H9 (cell line): ENCODE measurements at regions not wholly inside any gene's neighbourhood (a gene's known extent, or its start where the extent isn't known, plus 50 kb on each side); places are given as distances from the start of the nearest gene placed in this dataset.
A peak's percentile ranks its signal among the peaks of the same experiment; 100 is the strongest.

Source experiments
- DNase-seq: peaks from one replicate; pipeline ENCODE4 v3.0.0-alpha.2; 2017
- H2AFZ ChIP-seq: one replicate; pipeline ENCODE4 v1.6.1; 2013; ENCODE audit warnings: mild to moderate bottlenecking, low read length, control low read depth, moderate library complexity
- H2AK5ac ChIP-seq: 2 replicates; pipeline ENCODE4 v1.6.1; 2013; ENCODE audit warnings: low read length, control low read depth, mixed read lengths; ENCODE audit not compliant: insufficient read length
- H2BK120ac ChIP-seq: one replicate; pipeline ENCODE4 v1.6.1; 2013; ENCODE audit warnings: low read depth, mild to moderate bottlenecking, low read length, control low read depth, inconsistent platforms; ENCODE audit not compliant: poor library complexity, severe bottlenecking
- H2BK12ac ChIP-seq: 2 replicates; pipeline ENCODE4 v1.6.1; 2013; ENCODE audit warnings: low read length, control low read depth, mixed read lengths, low read depth; ENCODE audit not compliant: insufficient read length
- H2BK15ac ChIP-seq: 2 replicates; pipeline ENCODE4 v1.6.1; 2013; ENCODE audit warnings: low read depth, low read length, control low read depth
- H2BK20ac ChIP-seq: one replicate; pipeline ENCODE4 v1.6.1; 2013; ENCODE audit warnings: low read depth, mild to moderate bottlenecking, low read length, control low read depth, inconsistent platforms; ENCODE audit not compliant: poor library complexity, severe bottlenecking
- H2BK5ac ChIP-seq: 2 replicates; pipeline ENCODE4 v1.6.1; 2013; ENCODE audit warnings: low read length, control low read depth, mixed read lengths; ENCODE audit not compliant: insufficient read length
- H3K14ac ChIP-seq: 2 replicates; pipeline ENCODE4 v1.6.1; 2013; ENCODE audit warnings: low read length, control low read depth; ENCODE audit not compliant: insufficient read depth
- H3K18ac ChIP-seq: 2 replicates; pipeline ENCODE4 v1.6.1; 2013; ENCODE audit warnings: low read depth, mild to moderate bottlenecking, mixed read lengths, low read length, control low read depth; ENCODE audit not compliant: insufficient read length
- H3K23ac ChIP-seq: 2 replicates; pipeline ENCODE4 v1.6.1; 2013; ENCODE audit warnings: low read length, control low read depth, mixed read lengths, low read depth; ENCODE audit not compliant: insufficient read length
- H3K23me2 ChIP-seq: 2 replicates; pipeline ENCODE4 v1.6.1; 2013; ENCODE audit warnings: low read depth, mild to moderate bottlenecking, mixed read lengths, low read length, control low read depth; ENCODE audit not compliant: insufficient read length, poor library complexity, severe bottlenecking
- H3K27ac ChIP-seq: 2 replicates; pipeline ENCODE4 v1.5.1; 2013; ENCODE audit warnings: low read length, control low read depth, mixed read lengths, low read depth; ENCODE audit not compliant: insufficient read length
- H3K27me3 ChIP-seq: 2 replicates; pipeline ENCODE4 v1.6.1; 2013; ENCODE audit warnings: low read length, control low read depth, inconsistent platforms; ENCODE audit not compliant: insufficient read depth
- H3K4ac ChIP-seq: 2 replicates; pipeline ENCODE4 v1.6.1; 2013; ENCODE audit warnings: low read depth, mild to moderate bottlenecking, control low read depth, inconsistent platforms, low read length, moderate library complexity
- H3K4me1 ChIP-seq: 2 replicates; pipeline ENCODE4 v1.6.1; 2013; ENCODE audit warnings: low read length, control low read depth, inconsistent platforms; ENCODE audit not compliant: insufficient read depth
- H3K4me2 ChIP-seq: 2 replicates; pipeline ENCODE4 v1.6.1; 2013; ENCODE audit warnings: low read length, control low read depth, mixed read lengths; ENCODE audit not compliant: insufficient read length, insufficient read depth
- H3K56ac ChIP-seq: 2 replicates; pipeline ENCODE4 v1.6.1; 2013; ENCODE audit warnings: low read depth, mild to moderate bottlenecking, mixed read lengths, low read length, control low read depth; ENCODE audit not compliant: insufficient read length
- H3K79me1 ChIP-seq: 2 replicates; pipeline ENCODE4 v1.6.1; 2013; ENCODE audit warnings: low read depth, mild to moderate bottlenecking, moderate library complexity, low read length, control low read depth, inconsistent platforms; ENCODE audit not compliant: insufficient read depth, poor library complexity, severe bottlenecking
- H3K79me2 ChIP-seq: 2 replicates; pipeline ENCODE4 v1.6.1; 2013; ENCODE audit warnings: low read length, control low read depth, inconsistent platforms; ENCODE audit not compliant: insufficient read depth
- H3K9ac ChIP-seq: 2 replicates; pipeline ENCODE4 v1.6.1; 2013; ENCODE audit warnings: low read length, control low read depth, mixed read lengths; ENCODE audit not compliant: insufficient read length; ENCODE audit errors: extremely low read depth
- H3K9me3 ChIP-seq: one replicate; pipeline ENCODE4 v1.6.1; 2013; ENCODE audit warnings: low read depth, low read length, inconsistent platforms; ENCODE audit not compliant: control insufficient read depth
- H3T11ph ChIP-seq: one replicate; pipeline ENCODE4 v1.6.1; 2013; ENCODE audit warnings: mild to moderate bottlenecking, low read length, control low read depth, inconsistent platforms
- H4K20me1 ChIP-seq: one replicate; pipeline ENCODE4 v1.6.1; 2013; ENCODE audit not compliant: control insufficient read depth, insufficient read length, insufficient read depth
- H4K5ac ChIP-seq: 2 replicates; pipeline ENCODE4 v1.6.1; 2013; ENCODE audit warnings: low read depth, mild to moderate bottlenecking, mixed read lengths, low read length, control low read depth; ENCODE audit not compliant: insufficient read length
- H4K8ac ChIP-seq: replicated peaks from 2 replicates; pipeline ENCODE4 v1.6.1; 2013; ENCODE audit warnings: low read length, control low read depth, mixed read lengths, low read depth; ENCODE audit not compliant: insufficient read length
- H4K91ac ChIP-seq: 2 replicates; pipeline ENCODE4 v1.6.1; 2013; ENCODE audit warnings: low read depth, mild to moderate bottlenecking, moderate library complexity, mixed read lengths, low read length, control low read depth; ENCODE audit not compliant: insufficient read length
- H3K27ac Mint-ChIP-seq, 3 experiments: 2 replicates in 2 of 3; 3 replicates in 1 of 3; pipeline ENCODE4 v1.8.0; 2020 to 2021; ENCODE audit warnings: mixed read lengths in 3 of 3, mild to moderate bottlenecking in 1 of 3, moderate library complexity in 1 of 3
- H3K27me3 Mint-ChIP-seq: 2 replicates; pipeline ENCODE4 v1.8.0; 2021; ENCODE audit warnings: low read depth, mild to moderate bottlenecking, moderate library complexity, mixed read lengths
- H3K36me3 Mint-ChIP-seq, 3 experiments: 2 replicates in 2 of 3; 3 replicates in 1 of 3; pipeline ENCODE4 v1.8.0; 2020 to 2021; ENCODE audit warnings: low read depth in 3 of 3, mixed read lengths in 3 of 3; ENCODE audit not compliant: insufficient read depth in 1 of 3
- H3K4me1 Mint-ChIP-seq, 2 experiments: 2 replicates each; pipeline ENCODE4 v1.8.0; 2020; ENCODE audit warnings: mixed read lengths in 2 of 2
- H3K4me3 Mint-ChIP-seq, 2 experiments: 2 replicates in 1 of 2; 3 replicates in 1 of 2; pipeline ENCODE4 v1.8.0; 2020 to 2021; ENCODE audit warnings: mild to moderate bottlenecking in 2 of 2, mixed read lengths in 2 of 2, moderate library complexity in 1 of 2
- H3K9me3 Mint-ChIP-seq, 2 experiments: 2 replicates in 1 of 2; 3 replicates in 1 of 2; pipeline ENCODE4 v1.8.0; 2020; ENCODE audit warnings: mild to moderate bottlenecking in 2 of 2, mixed read lengths in 2 of 2, moderate library complexity in 1 of 2
- WGBS: extraction: QIAGEN DNeasy Blood & Tissue Kit; methylation state at CpG from one replicate; pipeline ENCODE4 v1.1.7; 2013; ENCODE audit warnings: missing lambda C conversion rate, low lambda C conversion rate, mixed read lengths; ENCODE audit not compliant: insufficient read length; ENCODE audit errors: extremely low coverage; 5-methylcytosine and 5-hydroxymethylcytosine counted together
- TF ChIP-seq, protein P1 (sequence below): fragments of 200-600 bp; sonication (generic); conservative IDR thresholded peaks from 3 replicates; pipeline ENCODE4 v1.8.0; 2021; ENCODE audit warnings: antibody characterized with exemption, mild to moderate bottlenecking

DNA sequence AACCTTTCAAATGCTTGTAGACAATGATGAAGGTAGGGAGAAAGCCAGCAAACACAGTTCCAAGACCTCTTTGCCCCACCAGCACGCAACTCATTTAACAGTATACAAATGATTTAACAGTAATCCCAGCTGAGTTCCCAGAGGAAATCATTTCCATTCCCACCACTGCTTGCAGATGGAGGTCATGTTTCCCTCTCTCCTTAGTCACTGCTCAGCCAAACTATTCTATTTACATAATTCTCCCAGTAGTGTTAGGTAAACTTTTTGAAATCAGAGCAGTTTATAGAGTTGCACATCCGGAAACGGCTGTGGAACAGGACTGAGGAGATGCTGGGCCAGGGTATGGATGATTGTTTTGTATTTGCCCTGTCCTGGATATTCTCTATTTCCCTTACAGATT is 328.5 kb downstream of the FIGN start:
- H3K4me3 Mint-ChIP-seq = no peak overlapping the region
- no peak overlapping the region for H4K5ac ChIP-seq
- no peak overlapping the region for H2AFZ ChIP-seq
- no peaks in the 10 kb centered on the region for H4K20me1 ChIP-seq
- H3K23me2 ChIP-seq = no peaks in the 10 kb centered on the region
- no peak overlapping the region for H3K9ac ChIP-seq
- no peak overlapping the region for H4K8ac ChIP-seq
- no peak overlapping the region for H3K4ac ChIP-seq
- H3K4me2 ChIP-seq = no peak overlapping the region
- H4K91ac ChIP-seq = no peak overlapping the region
- H3K27me3 Mint-ChIP-seq = no peaks in the 10 kb centered on the region
- H2BK20ac ChIP-seq = no peak overlapping the region
- no peak overlapping the region for H2BK15ac ChIP-seq
- H3K36me3 Mint-ChIP-seq = no peaks in the 10 kb centered on the region
- H3K9me3 ChIP-seq = no peaks in the 10 kb centered on the region
- H3K4me1 Mint-ChIP-seq = peaks cover 0 to 2% of the 10 kb centered on the region in 2 experiments; a peak in 1 of 4 replicates
- no peak overlapping the region for H3T11ph ChIP-seq
- no peaks in the 10 kb centered on the region for H3K9me3 Mint-ChIP-seq
- DNase-seq = no peak
- no peak overlapping the region for H2AK5ac ChIP-seq
- no peaks in the 10 kb centered on the region for H3K79me2 ChIP-seq
- no peak overlapping the region for H2BK12ac ChIP-seq
- no peak overlapping the region for H2BK120ac ChIP-seq
- H3K79me1 ChIP-seq = no peaks in the 10 kb centered on the region
- H3K27ac Mint-ChIP-seq = peak overlapping the region in 1 of 3 experiments; percentile 10; a peak in 1 of 7 replicates
- TF ChIP-seq, protein P1, sequence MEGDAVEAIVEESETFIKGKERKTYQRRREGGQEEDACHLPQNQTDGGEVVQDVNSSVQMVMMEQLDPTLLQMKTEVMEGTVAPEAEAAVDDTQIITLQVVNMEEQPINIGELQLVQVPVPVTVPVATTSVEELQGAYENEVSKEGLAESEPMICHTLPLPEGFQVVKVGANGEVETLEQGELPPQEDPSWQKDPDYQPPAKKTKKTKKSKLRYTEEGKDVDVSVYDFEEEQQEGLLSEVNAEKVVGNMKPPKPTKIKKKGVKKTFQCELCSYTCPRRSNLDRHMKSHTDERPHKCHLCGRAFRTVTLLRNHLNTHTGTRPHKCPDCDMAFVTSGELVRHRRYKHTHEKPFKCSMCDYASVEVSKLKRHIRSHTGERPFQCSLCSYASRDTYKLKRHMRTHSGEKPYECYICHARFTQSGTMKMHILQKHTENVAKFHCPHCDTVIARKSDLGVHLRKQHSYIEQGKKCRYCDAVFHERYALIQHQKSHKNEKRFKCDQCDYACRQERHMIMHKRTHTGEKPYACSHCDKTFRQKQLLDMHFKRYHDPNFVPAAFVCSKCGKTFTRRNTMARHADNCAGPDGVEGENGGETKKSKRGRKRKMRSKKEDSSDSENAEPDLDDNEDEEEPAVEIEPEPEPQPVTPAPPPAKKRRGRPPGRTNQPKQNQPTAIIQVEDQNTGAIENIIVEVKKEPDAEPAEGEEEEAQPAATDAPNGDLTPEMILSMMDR = no peak
- no peaks in the 10 kb centered on the region for H3K4me1 ChIP-seq
- no peak overlapping the region for H3K23ac ChIP-seq
- no peak overlapping the region for H3K56ac ChIP-seq
- no peak overlapping the region for H3K14ac ChIP-seq
- WGBS = no CpG with 5 or more reads among the region's 3 CpGs
- no peak overlapping the region for H3K27ac ChIP-seq
- H2BK5ac ChIP-seq = no peak overlapping the region
- no peaks in the 10 kb centered on the region for H3K27me3 ChIP-seq
- H3K18ac ChIP-seq = no peak overlapping the region
